Prostate gland (tissue), 2 donors: ENCODE measurements at regions not wholly inside any gene's neighbourhood (a gene's known extent, or its start where the extent isn't known, plus 50 kb on each side); places are given as distances from the start of the nearest gene placed in this dataset.

Source experiments
- DNase-seq: peaks from one replicate; pipeline ENCODE4 v3.0.0-alpha.2; 2019; ENCODE audit warnings: low spot score
- H3K27ac ChIP-seq, 2 donors: fragments of 200-600 bp; sonication (generic); 2 replicates each; pipeline ENCODE4 v1.5.1; 2017 to 2019
- H3K27me3 ChIP-seq: fragments of 200-600 bp; sonication (generic); replicated peaks from 2 replicates; pipeline ENCODE4 v1.5.1; 2019; ENCODE audit not compliant: insufficient read depth
- H3K36me3 ChIP-seq, 2 donors: fragments of 200-600 bp; sonication (generic); 1 replicate in 1 of 2; 2 replicates in 1 of 2; pipeline versions ENCODE4 v1.5.1 to v1.8.1; 2017 to 2019
- H3K4me1 ChIP-seq: fragments of 200-600 bp; sonication (generic); replicated peaks from 2 replicates; pipeline ENCODE4 v1.5.1; 2019
- H3K4me3 ChIP-seq, 2 donors: fragments of 200-600 bp; sonication (generic); 2 replicates each; pipeline ENCODE4 v1.5.1; 2017 to 2019
- H3K9me3 ChIP-seq: fragments of 200-600 bp; sonication (generic); 2 replicates; pipeline ENCODE4 v1.5.1; 2017
- POLR2A ChIP-seq: fragments of 450-650 bp; IDR thresholded peaks from one replicate; pipeline ENCODE4 v1.6.1; 2016; ENCODE audit warnings: antibody characterized with exemption, mild to moderate bottlenecking
- POLR2AphosphoS5 ChIP-seq: sonication (generic); formaldehyde crosslinking; IDR thresholded peaks from one replicate; pipeline ENCODE4 v1.6.1; 2017; ENCODE audit warnings: antibody characterized with exemption
- WGBS: methylation state at CpG from one replicate; pipeline ENCODE4 v1.1.5; 2018; 5-methylcytosine and 5-hydroxymethylcytosine counted together
- intact Hi-C: fragments of 100-400 bp; cut with DNase I; formaldehyde crosslinking; loops from one replicate; pipeline ENCODE4 v1.14.2; 2022
- TF ChIP-seq, protein P1 (sequence below), 4 experiments: fragments of 200-600 bp in 2 of 4; fragments of 450-650 bp in 2 of 4; sonication (generic) in 2 of 4; IDR thresholded peaks; 1 replicate in 3 of 4; 2 replicates in 1 of 4; pipeline ENCODE4 v1.5.1; 2016 to 2019; ENCODE audit warnings: antibody characterized with exemption in 4 of 4, mild to moderate bottlenecking in 2 of 4, moderate library complexity in 2 of 4

DNA sequence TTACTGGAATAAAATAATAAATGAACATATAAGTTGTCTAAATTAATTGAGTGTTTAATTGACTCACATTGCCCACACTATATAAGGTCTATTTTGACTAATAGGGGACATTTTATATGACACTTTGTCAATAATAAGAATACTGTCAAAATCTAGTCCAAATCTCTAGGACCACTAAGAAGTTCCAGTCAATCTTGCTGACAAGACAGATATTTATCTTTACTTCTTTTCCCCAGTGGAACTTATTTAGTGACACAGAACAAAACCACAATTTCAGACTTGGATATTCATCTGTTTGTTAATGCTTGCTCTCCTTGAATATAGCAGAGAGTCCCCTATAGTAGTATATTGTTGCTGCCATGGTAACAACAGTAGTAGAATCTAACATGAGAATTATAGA, 954.6 kb upstream of the MANEA start:
- intact Hi-C loops = no loop called here
- H3K27ac ChIP-seq = no peak overlapping the region

DNA sequence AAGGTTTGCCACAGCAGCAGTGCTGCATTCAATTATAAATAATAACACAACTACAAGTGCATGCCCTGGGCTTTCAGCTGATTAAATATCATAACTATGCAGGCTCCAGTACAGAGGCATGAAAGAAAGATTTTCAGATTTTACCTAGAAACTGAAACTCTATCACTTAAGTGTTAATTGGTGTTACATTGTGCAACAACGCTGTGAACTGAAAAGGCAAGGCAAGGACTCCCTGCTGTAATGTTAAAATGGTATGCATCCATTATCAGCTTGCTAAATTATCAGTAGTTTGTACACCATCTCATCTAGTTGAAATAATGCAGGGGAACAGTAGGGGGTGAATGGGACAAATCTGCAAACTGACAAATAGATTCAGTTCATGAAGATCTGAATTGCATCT, 976.7 kb upstream of the MANEA start:
- TF ChIP-seq, protein P1, sequence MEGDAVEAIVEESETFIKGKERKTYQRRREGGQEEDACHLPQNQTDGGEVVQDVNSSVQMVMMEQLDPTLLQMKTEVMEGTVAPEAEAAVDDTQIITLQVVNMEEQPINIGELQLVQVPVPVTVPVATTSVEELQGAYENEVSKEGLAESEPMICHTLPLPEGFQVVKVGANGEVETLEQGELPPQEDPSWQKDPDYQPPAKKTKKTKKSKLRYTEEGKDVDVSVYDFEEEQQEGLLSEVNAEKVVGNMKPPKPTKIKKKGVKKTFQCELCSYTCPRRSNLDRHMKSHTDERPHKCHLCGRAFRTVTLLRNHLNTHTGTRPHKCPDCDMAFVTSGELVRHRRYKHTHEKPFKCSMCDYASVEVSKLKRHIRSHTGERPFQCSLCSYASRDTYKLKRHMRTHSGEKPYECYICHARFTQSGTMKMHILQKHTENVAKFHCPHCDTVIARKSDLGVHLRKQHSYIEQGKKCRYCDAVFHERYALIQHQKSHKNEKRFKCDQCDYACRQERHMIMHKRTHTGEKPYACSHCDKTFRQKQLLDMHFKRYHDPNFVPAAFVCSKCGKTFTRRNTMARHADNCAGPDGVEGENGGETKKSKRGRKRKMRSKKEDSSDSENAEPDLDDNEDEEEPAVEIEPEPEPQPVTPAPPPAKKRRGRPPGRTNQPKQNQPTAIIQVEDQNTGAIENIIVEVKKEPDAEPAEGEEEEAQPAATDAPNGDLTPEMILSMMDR (IDR thresholded peaks at IDR 0.05) = no peak
- TF ChIP-seq POLR2AphosphoS5 = no peak
- no peak for TF ChIP-seq POLR2A
- Histone ChIP-seq H3K36me3 (no peaks in the 10 kb centered on the region), H3K9me3 (no peaks in the 10 kb centered on the region), H3K4me3 (no peak overlapping the region), H3K4me1 (no peaks in the 10 kb centered on the region), H3K27ac (no peak overlapping the region), H3K27me3 (no peaks in the 10 kb centered on the region)
- 53% methylated on average over 1 of the region's 1 CpG for WGBS
- DNase-seq = no peak
- intact Hi-C loops = no loop called here

More for the DNA sequence above, 954.6 kb upstream of the MANEA start:
- H3K4me1 ChIP-seq = no peaks in the 10 kb centered on the region
- no peak overlapping the region for H3K4me3 ChIP-seq
- H3K36me3 ChIP-seq = no peaks in the 10 kb centered on the region
- no peak for TF ChIP-seq POLR2AphosphoS5
- no peaks in the 10 kb centered on the region for H3K9me3 ChIP-seq
- H3K27me3 ChIP-seq = no peaks in the 10 kb centered on the region
- DNase-seq = no peak

DNA sequence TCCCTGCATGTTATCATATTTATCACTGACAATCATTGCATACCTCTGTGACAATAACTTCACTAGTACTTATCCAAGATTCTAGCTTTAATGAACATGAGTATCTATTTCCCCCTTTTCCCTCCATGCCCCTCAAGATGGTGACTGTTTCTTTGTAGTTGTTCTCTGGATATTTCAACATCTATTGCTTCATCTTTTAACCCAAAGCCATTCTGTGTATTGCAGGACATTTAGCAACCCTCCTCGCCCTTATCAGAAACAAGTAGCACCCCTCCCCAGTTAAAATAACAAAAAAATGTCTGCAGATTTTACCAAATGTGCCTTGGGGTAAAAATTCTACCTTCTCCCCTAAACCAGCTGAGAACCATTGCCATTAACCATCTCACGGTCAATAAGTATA, 979.8 kb upstream of the MANEA start:
- Histone ChIP-seq H3K27ac (no peak overlapping the region), H3K9me3 (no peaks in the 10 kb centered on the region), H3K27me3 (no peaks in the 10 kb centered on the region), H3K4me1 (no peaks in the 10 kb centered on the region), H3K4me3 (no peak overlapping the region), H3K36me3 (no peaks in the 10 kb centered on the region)
- intact Hi-C loops = no loop called here
- DNase-seq = no peak
- TF ChIP-seq, protein P1 (IDR thresholded peaks at IDR 0.05) = no peak
- TF ChIP-seq POLR2A (no peak), POLR2AphosphoS5 (no peak)
- 89% methylated on average over 2 of the region's 2 CpGs for WGBS

DNA sequence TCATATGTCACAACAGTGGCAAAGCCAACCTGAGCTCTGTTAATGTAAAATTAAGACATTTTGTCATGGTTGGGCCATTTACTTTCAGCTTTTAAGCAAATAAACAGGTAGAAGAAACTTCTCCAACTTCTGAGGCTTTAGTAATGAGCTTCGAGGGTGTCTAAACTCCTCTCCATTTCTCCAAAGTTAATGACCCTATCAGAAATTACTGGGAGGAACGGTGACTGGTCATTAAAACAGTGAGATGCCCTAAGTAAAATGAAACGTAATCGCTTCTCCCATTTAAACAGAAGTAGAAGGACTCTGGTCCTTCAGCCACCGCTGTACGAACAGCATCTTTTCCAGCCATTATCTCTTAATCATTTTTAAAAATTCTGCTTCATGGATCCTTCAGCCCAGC, 986.9 kb upstream of the MANEA start:
- Histone ChIP-seq H3K9me3 (no peaks in the 10 kb centered on the region), H3K4me3 (no peak overlapping the region), H3K4me1 (no peaks in the 10 kb centered on the region), H3K27ac (no peak overlapping the region), H3K27me3 (no peaks in the 10 kb centered on the region), H3K36me3 (no peaks in the 10 kb centered on the region)
- intact Hi-C loops = no loop called here
- WGBS = 76% methylated on average over 6 of the region's 6 CpGs
- DNase-seq = no peak
- TF ChIP-seq, protein P1 (IDR thresholded peaks at IDR 0.05) = no peak
- TF ChIP-seq POLR2A = no peak
- TF ChIP-seq POLR2AphosphoS5 = no peak

DNA sequence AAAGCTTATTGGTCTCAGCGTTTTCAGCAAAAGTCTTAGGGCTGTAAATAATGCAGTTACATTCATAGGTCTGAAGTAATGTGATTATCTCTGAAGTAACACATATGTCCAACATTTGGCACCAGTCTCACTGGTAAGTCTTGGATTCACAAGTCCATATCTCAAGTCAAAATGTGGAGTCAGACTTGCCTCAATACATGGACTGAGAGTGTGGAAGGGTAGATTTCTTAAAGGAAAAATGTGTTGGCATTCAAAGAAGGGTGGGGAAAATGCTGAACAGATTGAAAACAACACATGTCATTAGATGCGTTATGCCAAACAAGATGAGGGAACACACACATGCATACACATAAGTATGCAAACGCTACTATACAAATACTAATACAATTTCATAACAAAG, 989.0 kb upstream of the MANEA start:
- Histone ChIP-seq H3K4me1 (no peaks in the 10 kb centered on the region), H3K9me3 (no peaks in the 10 kb centered on the region), H3K27ac (no peak overlapping the region), H3K36me3 (no peaks in the 10 kb centered on the region), H3K27me3 (no peaks in the 10 kb centered on the region), H3K4me3 (no peak overlapping the region)
- intact Hi-C loops = no loop called here
- WGBS = 63% methylated on average over 3 of the region's 3 CpGs
- TF ChIP-seq POLR2A = no peak
- TF ChIP-seq, protein P1 (IDR thresholded peaks at IDR 0.05) = no peak
- no peak for DNase-seq
